VCaP (cell line): ENCODE measurements at regions not wholly inside any gene's neighbourhood (a gene's known extent, or its start where the extent isn't known, plus 50 kb on each side); places are given as distances from the start of the nearest gene placed in this dataset.
A peak's percentile ranks its signal among the peaks of the same experiment; 100 is the strongest.

ENCODE experiments used
- H3K27ac ChIP-seq: fragments of 450-650 bp; 2 replicates; pipeline ENCODE4 v1.5.1; 2017
- TF ChIP-seq, protein P1 (sequence below): fragments of 450-650 bp; conservative IDR thresholded peaks from 2 replicates; pipeline ENCODE4 v1.5.1; 2017; ENCODE audit warnings: mild to moderate bottlenecking, moderate library complexity

- TF ChIP-seq, protein P1, sequence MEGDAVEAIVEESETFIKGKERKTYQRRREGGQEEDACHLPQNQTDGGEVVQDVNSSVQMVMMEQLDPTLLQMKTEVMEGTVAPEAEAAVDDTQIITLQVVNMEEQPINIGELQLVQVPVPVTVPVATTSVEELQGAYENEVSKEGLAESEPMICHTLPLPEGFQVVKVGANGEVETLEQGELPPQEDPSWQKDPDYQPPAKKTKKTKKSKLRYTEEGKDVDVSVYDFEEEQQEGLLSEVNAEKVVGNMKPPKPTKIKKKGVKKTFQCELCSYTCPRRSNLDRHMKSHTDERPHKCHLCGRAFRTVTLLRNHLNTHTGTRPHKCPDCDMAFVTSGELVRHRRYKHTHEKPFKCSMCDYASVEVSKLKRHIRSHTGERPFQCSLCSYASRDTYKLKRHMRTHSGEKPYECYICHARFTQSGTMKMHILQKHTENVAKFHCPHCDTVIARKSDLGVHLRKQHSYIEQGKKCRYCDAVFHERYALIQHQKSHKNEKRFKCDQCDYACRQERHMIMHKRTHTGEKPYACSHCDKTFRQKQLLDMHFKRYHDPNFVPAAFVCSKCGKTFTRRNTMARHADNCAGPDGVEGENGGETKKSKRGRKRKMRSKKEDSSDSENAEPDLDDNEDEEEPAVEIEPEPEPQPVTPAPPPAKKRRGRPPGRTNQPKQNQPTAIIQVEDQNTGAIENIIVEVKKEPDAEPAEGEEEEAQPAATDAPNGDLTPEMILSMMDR, result no peak
- H3K27ac ChIP-seq, result no peak overlapping the region
These were observed 1076.1 kb upstream of the TMEFF2 start for GRCh38 chr2:193270816-193271215.

GRCh38 chr2:193267496-193268002 is 1072.8 kb upstream of the TMEFF2 start:
- TF ChIP-seq, protein P1, result no peak

DNA sequence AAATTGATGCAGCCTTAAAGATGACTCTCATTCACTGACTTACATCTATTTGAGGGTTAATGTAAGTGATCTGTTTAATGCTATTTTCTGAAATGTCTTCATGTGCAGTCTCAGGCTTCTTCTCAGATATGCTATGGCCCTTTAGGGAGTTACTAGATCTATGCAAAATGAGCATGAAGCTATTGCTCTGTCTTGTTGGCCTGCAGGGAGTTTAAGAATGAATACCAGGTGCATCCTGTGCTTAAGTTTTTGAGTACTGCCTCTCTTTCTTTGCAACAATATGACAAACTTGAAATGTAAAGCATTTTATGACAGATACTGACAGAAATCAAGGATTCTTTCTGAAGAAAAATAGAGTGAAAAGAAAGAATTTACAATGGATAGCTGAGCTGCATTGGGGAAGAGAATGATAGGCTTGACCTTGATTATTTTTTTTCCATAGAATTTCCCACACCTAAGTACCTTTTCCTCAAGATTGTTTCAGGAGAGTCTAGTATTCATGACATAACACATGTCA is 1058.3 kb upstream of the TMEFF2 start:
- TF ChIP-seq, protein P1, result no peak
- H3K27ac ChIP-seq, result no peak overlapping the region

More at GRCh38 chr2:193267496-193268002, 1072.8 kb upstream of the TMEFF2 start:
- no peak overlapping the region for H3K27ac ChIP-seq

- no peak overlapping the region for H3K27ac ChIP-seq
- TF ChIP-seq, protein P1, result no peak
These were observed 1057.2 kb upstream of the TMEFF2 start for GRCh38 chr2:193251909-193252308.

DNA sequence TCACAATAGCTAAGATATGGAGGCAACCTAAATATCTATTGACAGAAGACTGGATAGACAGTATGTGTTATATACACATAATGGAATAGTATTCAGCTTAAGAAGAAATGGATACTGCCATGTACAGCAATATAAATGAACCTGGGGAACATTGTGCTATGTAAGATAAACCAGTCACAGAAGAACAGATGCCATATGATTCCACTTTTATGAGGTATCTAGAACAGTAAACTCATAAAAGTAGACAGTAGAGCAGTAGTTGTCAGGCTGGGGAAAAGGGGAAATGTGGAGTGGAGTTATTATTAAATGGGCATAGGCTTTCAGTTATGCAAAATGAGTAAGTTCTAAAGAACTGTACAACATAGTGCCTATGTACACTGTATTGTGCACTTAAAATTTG is 1055.7 kb upstream of the TMEFF2 start:
- H3K27ac ChIP-seq, result peak overlapping the region; percentile 14
- TF ChIP-seq, protein P1, result no peak

- TF ChIP-seq, protein P1, result no peak
These were observed 1046.0 kb upstream of the TMEFF2 start for GRCh38 chr2:193240752-193241151.

DNA sequence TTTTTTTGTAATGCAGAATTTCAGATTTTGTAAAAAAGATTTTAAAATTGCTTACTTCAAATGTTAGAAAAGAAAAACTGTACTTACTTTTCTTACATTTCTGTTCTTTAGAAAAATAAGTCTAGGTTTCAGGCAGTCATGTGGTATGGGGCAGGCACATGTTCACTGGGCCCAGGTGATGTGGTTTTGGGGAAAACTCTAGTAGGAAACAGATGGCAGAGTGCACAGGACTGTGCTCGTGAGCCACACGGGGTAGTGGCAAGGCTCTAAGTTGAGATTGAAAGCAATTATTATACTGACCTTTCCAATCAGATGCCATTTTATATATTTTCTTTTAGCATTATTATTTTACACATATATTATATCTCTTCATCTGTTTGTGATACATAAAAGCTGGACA is 1036.9 kb upstream of the TMEFF2 start:
- no peak overlapping the region for H3K27ac ChIP-seq
- TF ChIP-seq, protein P1, result no peak

More at GRCh38 chr2:193240752-193241151, 1046.0 kb upstream of the TMEFF2 start:
- H3K27ac ChIP-seq, result no peak overlapping the region
